Stomach (tissue), 8 donors: ENCODE measurements at regions not wholly inside any gene's neighbourhood (a gene's known extent, or its start where the extent isn't known, plus 50 kb on each side); places are given as distances from the start of the nearest gene placed in this dataset.
"Not testable (repeated sequence)": the region's sequence is repeated elsewhere in the genome, so short reads cannot be mapped to it uniquely, and the experiment has no call there.

Source experiments
- DNase-seq, 2 donors: peaks; one replicate each; pipeline versions ENCODE4 v3.0.0 to v3.0.0-alpha.2; 2013 to 2019
- H3K27ac ChIP-seq, 5 donors: fragments of 200-600 bp in 4 of 5; sonication (generic) in 4 of 5; one replicate each; pipeline ENCODE4 v1.5.1; 2013 to 2019; ENCODE audit warnings: mild to moderate bottlenecking in 1 of 5, moderate library complexity in 1 of 5
- H3K27me3 ChIP-seq, 3 donors: fragments of 200-600 bp; sonication (generic); one replicate each; pipeline ENCODE4 v1.5.1; 2017 to 2019; ENCODE audit warnings: mixed run types in 1 of 3
- H3K36me3 ChIP-seq, 4 donors: fragments of 200-600 bp; sonication (generic); 1 replicate in 3 of 4; 2 replicates in 1 of 4; pipeline ENCODE4 v1.5.1; 2016 to 2019
- H3K4me1 ChIP-seq, 4 donors: fragments of 200-600 bp; sonication (generic); one replicate each; pipeline ENCODE4 v1.5.1; 2016 to 2019
- H3K4me3 ChIP-seq, 4 donors: fragments of 200-600 bp; sonication (generic) in 3 of 4; one replicate each; pipeline ENCODE4 v1.5.1; 2016 to 2019; ENCODE audit warnings: mild to moderate bottlenecking in 1 of 4
- H3K9me3 ChIP-seq, 4 donors: fragments of 200-600 bp; sonication (generic); one replicate each; pipeline ENCODE4 v1.5.1; 2016 to 2019
- EP300 ChIP-seq: sonication (generic); formaldehyde crosslinking; IDR thresholded peaks from one replicate; pipeline ENCODE4 v1.6.1; 2017; ENCODE audit warnings: antibody characterized with exemption
- POLR2A ChIP-seq, 4 donors: fragments of 450-650 bp; IDR thresholded peaks; one replicate each; pipeline ENCODE4 v1.6.1; 2016; ENCODE audit warnings: antibody characterized with exemption in 4 of 4, control low read depth in 2 of 4, mild to moderate bottlenecking in 1 of 4, moderate library complexity in 1 of 4
- POLR2AphosphoS5 ChIP-seq, 3 donors: sonication (generic); formaldehyde crosslinking; IDR thresholded peaks; one replicate each; pipeline ENCODE4 v1.6.1; 2016; ENCODE audit warnings: antibody characterized with exemption in 3 of 3
- WGBS, 5 donors: extraction: QIAGEN DNeasy Blood & Tissue Kit in 3 of 5; methylation state at CpG; one replicate each; pipeline versions ENCODE4 v1.1.5 to v1.1.7; 2013 to 2018; 5-methylcytosine and 5-hydroxymethylcytosine counted together
- intact Hi-C: fragments of 100-400 bp; cut with DNase I; formaldehyde crosslinking; loops from one replicate; pipeline ENCODE4 v1.15.1; 2023; ENCODE audit warnings: low total_unique reads
- TF ChIP-seq, protein P1 (sequence below), 7 experiments: fragments of 450-650 bp in 4 of 7; fragments of 200-600 bp in 3 of 7; sonication (generic) in 3 of 7; IDR thresholded peaks; one replicate each; pipeline ENCODE4 v1.5.1; 2016 to 2019; ENCODE audit warnings: antibody characterized with exemption in 7 of 7, control low read depth in 2 of 7, mild to moderate bottlenecking in 1 of 7
- donor health status: healthy with polysubstance abuse.
- donor health status: Bipolar disorder and iron deficiency.
- donor health status: healthy.

DNA sequence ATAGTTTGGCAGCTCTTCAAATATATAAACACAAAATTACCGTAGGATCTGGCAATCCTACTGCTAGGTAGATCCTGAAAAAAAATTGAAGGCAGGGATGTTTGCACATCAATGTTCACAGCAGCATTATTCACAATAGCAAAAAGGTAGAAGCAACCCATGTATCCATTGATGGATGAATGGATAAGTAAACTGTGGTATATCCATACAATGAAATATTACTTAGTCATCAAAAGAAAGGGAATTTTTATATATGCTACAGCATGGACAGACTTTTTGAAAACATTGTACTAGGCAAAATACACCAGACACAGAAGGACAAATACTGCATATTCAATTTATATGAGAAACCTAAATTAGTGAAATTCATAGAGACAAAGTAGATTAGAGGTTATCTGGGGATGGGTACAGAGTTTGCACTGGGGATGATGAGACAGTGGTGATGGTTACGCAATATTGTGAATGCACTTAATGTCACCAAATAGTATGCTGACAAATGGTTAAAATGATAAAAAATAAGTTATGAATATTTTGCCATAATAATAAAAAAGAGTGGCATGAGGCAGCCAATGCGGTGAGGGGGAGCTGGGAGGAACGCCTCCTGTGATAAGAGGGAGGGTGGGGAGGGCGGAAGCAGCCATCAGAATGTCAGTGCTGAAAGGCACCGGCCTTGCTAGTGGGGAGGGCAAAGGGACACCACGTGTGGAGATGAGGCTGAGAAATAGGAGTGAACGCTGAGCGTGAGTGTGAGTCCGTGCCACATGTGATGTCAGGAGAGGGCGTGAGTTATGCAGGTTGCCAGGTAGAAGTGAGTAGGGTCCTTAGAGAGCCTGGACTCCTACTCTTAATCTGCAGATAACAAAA is 386.1 kb upstream of the PODXL start:
- Histone ChIP-seq H3K4me3 (no peak overlapping the region), H3K27me3 (peaks cover 0 to 45% (median 14%) of the 10 kb centered on the region in 3 donors), H3K9me3 (no peaks in the 10 kb centered on the region), H3K4me1 (peaks cover 8 to 12% (median 10%) of the 10 kb centered on the region in 4 donors), H3K36me3 (no peaks in the 10 kb centered on the region), H3K27ac (no peak overlapping the region)
- DNase-seq: no peak
- intact Hi-C loops: no loop called here
- WGBS, 5 donors: 83 to 90% (median 87%) methylated on average over 11 of the region's 11 CpGs
- TF ChIP-seq, protein P1, sequence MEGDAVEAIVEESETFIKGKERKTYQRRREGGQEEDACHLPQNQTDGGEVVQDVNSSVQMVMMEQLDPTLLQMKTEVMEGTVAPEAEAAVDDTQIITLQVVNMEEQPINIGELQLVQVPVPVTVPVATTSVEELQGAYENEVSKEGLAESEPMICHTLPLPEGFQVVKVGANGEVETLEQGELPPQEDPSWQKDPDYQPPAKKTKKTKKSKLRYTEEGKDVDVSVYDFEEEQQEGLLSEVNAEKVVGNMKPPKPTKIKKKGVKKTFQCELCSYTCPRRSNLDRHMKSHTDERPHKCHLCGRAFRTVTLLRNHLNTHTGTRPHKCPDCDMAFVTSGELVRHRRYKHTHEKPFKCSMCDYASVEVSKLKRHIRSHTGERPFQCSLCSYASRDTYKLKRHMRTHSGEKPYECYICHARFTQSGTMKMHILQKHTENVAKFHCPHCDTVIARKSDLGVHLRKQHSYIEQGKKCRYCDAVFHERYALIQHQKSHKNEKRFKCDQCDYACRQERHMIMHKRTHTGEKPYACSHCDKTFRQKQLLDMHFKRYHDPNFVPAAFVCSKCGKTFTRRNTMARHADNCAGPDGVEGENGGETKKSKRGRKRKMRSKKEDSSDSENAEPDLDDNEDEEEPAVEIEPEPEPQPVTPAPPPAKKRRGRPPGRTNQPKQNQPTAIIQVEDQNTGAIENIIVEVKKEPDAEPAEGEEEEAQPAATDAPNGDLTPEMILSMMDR (IDR thresholded peaks at IDR 0.05): no peak
- TF ChIP-seq POLR2A (IDR thresholded peaks at IDR 0.05) (no peak), POLR2AphosphoS5 (IDR thresholded peaks at IDR 0.05) (no peak), EP300 (no peak)

DNA sequence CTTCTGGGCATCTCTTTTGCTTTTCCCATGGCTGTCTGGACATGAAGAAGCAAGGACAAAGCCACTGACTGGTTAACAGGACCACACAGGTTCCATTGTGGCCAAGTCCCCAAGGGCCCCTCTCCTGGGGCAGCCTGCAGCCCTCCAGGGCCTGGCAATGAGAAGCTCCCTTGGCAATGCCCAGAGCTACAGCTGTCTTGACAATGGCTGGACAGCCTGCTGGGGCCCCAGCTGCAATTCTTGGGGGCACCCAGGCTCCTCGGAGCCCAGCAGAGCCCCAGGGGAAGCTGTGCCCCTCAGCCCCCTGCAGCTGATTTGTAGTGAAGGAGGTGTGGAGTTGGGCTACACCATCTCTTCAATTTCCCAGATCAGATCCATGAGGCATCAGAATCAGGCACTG is 384.9 kb upstream of the PODXL start:
- Histone ChIP-seq H3K4me3 (no peak overlapping the region), H3K27me3 (peaks cover 0 to 42% (median 14%) of the 10 kb centered on the region in 3 donors), H3K9me3 (no peaks in the 10 kb centered on the region), H3K36me3 (no peaks in the 10 kb centered on the region), H3K27ac (no peak overlapping the region), H3K4me1 (peaks cover 8 to 12% (median 10%) of the 10 kb centered on the region in 4 donors)
- 62 to 81% (median 80%) methylated on average over 1 of the region's 1 CpG for WGBS, 5 donors
- intact Hi-C loops: no loop called here
- no peak for TF ChIP-seq POLR2A (IDR thresholded peaks at IDR 0.05)
- TF ChIP-seq, protein P1 (IDR thresholded peaks at IDR 0.05): no peak
- TF ChIP-seq EP300: no peak
- TF ChIP-seq POLR2AphosphoS5 (IDR thresholded peaks at IDR 0.05): no peak
- DNase-seq: no peak

DNA sequence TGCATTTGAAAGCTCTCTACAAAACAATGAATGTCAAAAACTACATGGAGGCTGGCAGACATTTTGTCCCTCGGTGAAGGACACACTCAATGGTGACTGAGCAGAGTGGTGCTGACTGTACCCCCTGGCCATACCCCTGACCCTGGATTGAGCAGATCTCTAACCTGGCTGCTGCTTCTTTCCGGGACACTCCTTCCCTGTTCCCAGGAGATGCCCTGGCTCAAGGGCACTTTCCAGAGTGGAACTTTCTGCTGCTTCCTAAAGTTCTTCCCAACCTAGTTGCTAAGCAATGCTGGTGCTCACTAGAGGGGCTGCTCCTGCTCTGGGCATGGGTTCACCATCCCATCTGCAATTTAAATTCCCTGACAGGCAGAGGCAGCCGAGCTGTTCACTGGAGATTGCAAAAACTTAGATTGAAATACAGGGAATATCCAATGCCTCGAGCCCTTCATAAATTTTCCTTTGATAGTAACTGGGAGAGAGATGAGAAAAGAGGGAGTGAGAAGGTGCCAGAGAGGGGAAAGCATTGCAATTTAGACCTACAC is 384.3 kb upstream of the PODXL start:
- H3K4me1 ChIP-seq: peaks cover 5 to 8% (median 7%) of the 10 kb centered on the region in 4 donors
- no peaks in the 10 kb centered on the region for H3K36me3 ChIP-seq
- no peak for TF ChIP-seq POLR2A (IDR thresholded peaks at IDR 0.05)
- TF ChIP-seq, protein P1 (IDR thresholded peaks at IDR 0.05): no peak
- TF ChIP-seq EP300: no peak
- no peak for TF ChIP-seq POLR2AphosphoS5 (IDR thresholded peaks at IDR 0.05)
- H3K27ac ChIP-seq: no peak overlapping the region
- H3K9me3 ChIP-seq: no peaks in the 10 kb centered on the region
- H3K27me3 ChIP-seq: peaks cover 0 to 36% (median 9%) of the 10 kb centered on the region in 3 donors
- intact Hi-C loops: no loop called here
- no peak for DNase-seq
- no peak overlapping the region for H3K4me3 ChIP-seq
- WGBS, 5 donors: 79 to 92% (median 84%) methylated on average over 4 of the region's 4 CpGs

DNA sequence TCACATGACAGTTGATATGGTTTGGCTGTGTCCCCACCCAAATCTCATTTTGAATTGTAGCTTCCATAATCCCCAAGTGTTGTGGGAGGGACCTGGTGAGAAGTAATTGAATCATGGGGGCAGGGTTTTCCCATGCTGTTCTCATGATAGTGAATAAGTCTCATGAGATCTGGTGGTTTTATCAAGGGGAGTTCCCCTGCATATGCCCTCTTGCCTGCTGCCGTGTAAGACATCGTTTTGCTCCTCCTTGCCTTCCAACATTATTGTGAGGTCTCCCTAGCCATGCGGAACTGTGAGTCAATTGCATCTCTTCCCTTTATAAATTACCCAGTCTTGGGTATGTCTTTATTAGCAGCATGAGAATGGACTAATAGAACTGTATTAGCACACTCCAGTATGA is 382.4 kb upstream of the PODXL start:
- H3K36me3 ChIP-seq, H3K27ac ChIP-seq, H3K9me3 ChIP-seq, DNase-seq, H3K4me1 ChIP-seq, H3K4me3 ChIP-seq: not testable (repeated sequence)
- peaks cover 0 to 17% (median 3%) of the 10 kb centered on the region in 3 donors for H3K27me3 ChIP-seq
- 65 to 85% (median 81%) methylated on average over 3 of the region's 3 CpGs for WGBS, 5 donors
- intact Hi-C loops: loop anchor here (10.0 kb wide), 1 partner anchor 566 kb away; no protein-coding TSS in a partner anchor
